ENCODE measurements at regions not wholly inside any gene's neighbourhood (a gene's known extent, or its start where the extent isn't known, plus 50 kb on each side); places are given as distances from the start of the nearest gene placed in this dataset.

- no peak for TF ChIP-seq ZBTB40 (IDR thresholded peaks at IDR 0.05; ENCODE audit: borderline replicate concordance)
- no peak for TF ChIP-seq CHD1 (IDR thresholded peaks at IDR 0.05; ENCODE audit: low read depth, low read length)
- TF ChIP-seq NKRF (conservative IDR thresholded peaks at IDR 0.05): no peak
- TF ChIP-seq PAX8 (IDR thresholded peaks at IDR 0.05): no peak
- TF ChIP-seq EGR1 (IDR thresholded peaks at IDR 0.05; ENCODE audit: borderline replicate concordance in 1 of 2, low read depth in 2 of 2, low read length in 2 of 2): no peak
- TF ChIP-seq NFIC (IDR thresholded peaks at IDR 0.05; ENCODE audit: low read depth, low read length): no peak
These were observed 101.7 kb upstream of the UGP2 start (continued) for GRCh38 chr2:63740020-63740419.

- DNase-seq (ENCODE audit: low read depth, low spot score) (no peak), FAIRE-seq (no peak), ATAC-seq (no peak)
- no TSS peak for BruUV-seq (replicated peaks)
- Histone ChIP-seq H3K27ac (ENCODE audit: control insufficient read depth, insufficient read depth) (no peak overlapping the region), H2AFZ (ENCODE audit: control insufficient read depth, low read depth, low read length) (no peak overlapping the region), H3K9ac (ENCODE audit: control insufficient read depth, insufficient read depth, low read length) (no peak overlapping the region), H3K9me3 (replicated peaks; ENCODE audit: control insufficient read depth, insufficient read depth, low read length) (no peaks in the 10 kb centered on the region), H3K4me2 (ENCODE audit: control insufficient read depth, insufficient read depth) (no peak overlapping the region), H3K79me2 (ENCODE audit: control insufficient read depth, insufficient read depth, low read length) (no peaks in the 10 kb centered on the region), H3K4me1 (ENCODE audit: control insufficient read depth, insufficient read depth, low read length) (no peaks in the 10 kb centered on the region), H3K4me3 (no peak overlapping the region), H3K27me3 (replicated peaks in 1 of 2; ENCODE audit: control insufficient read depth in 2 of 2, insufficient read depth in 2 of 2, low read length in 1 of 2) (no peaks in the 10 kb centered on the region; a peak in 1 of 4 replicates), H4K20me1 (ENCODE audit: control insufficient read depth, insufficient read depth) (no peaks in the 10 kb centered on the region), H3K36me3 (ENCODE audit: control insufficient read depth in 2 of 2, insufficient read depth in 2 of 2, low read length in 1 of 2) (no peaks in the 10 kb centered on the region)
- RAD21 ChIA-PET (ENCODE audit: unreplicated experiment): no interaction called here
- CTCF ChIA-PET: interaction anchor here (0.6 kb wide), 1 partner anchor 125 kb away, joined by 3 read pairs; no protein-coding TSS in a partner anchor
- intact Hi-C loops (cut with micrococcal nuclease; ENCODE audit: unreplicated experiment) (no loop called here), in situ Hi-C loops (cut with MboI) (no loop called here)
- WGBS (ENCODE audit: insufficient coverage, insufficient replicate concordance, low lambda C conversion rate, missing lambda C conversion rate): 0% methylated on average over 1 of the region's 1 CpG
- SMC1A ChIA-PET (ENCODE audit: uncharacterized antibody, unreplicated experiment): no interaction called here
- POLR2A ChIA-PET: no interaction called here
- TF ChIP-seq IRF5 (IDR thresholded peaks at IDR 0.05; ENCODE audit: borderline replicate concordance): no peak
- TF ChIP-seq POLR2A (IDR thresholded peaks at IDR 0.05; ENCODE audit: low read depth, low read length): no peak
- TF ChIP-seq SP1 (IDR thresholded peaks at IDR 0.05; ENCODE audit: low read depth, low read length): no peak
- no peak for TF ChIP-seq ZBTB11 (CRISPR knock-in tag; IDR thresholded peaks at IDR 0.05)
- no peak for TF ChIP-seq SPI1 (IDR thresholded peaks at IDR 0.05; ENCODE audit: borderline replicate concordance, insufficient read depth, low read depth, low read length)
- no peak for TF ChIP-seq ESRRA (IDR thresholded peaks at IDR 0.05; ENCODE audit: low read length)
- TF ChIP-seq LARP7 (IDR thresholded peaks at IDR 0.05): no peak
- TF ChIP-seq JUNB (IDR thresholded peaks at IDR 0.05): no peak
These were observed 100.8 kb upstream of the UGP2 start for GRCh38 chr2:63740943-63741342.

All from GM12878 (cell line).